ENCODE measurements at regions not wholly inside any gene's neighbourhood (a gene's known extent, or its start where the extent isn't known, plus 50 kb on each side); places are given as distances from the start of the nearest gene placed in this dataset.

GRCh38 chr7:109190766-109191398 lies 621.2 kb downstream of the DNAJB9 start:
- Histone ChIP-seq H3K4me2 (replicated peaks; ENCODE audit: extremely low read depth, low read length, poor library complexity, severe bottlenecking) (no peak overlapping the region), H3K79me2 (ENCODE audit: insufficient read depth, low read length) (no peaks in the 10 kb centered on the region), H3K27me3 (ENCODE audit: control insufficient read depth in 2 of 2, insufficient read depth in 2 of 2, low read length in 2 of 2) (no peaks in the 10 kb centered on the region), H3K9ac (ENCODE audit: insufficient read depth, low read length, poor library complexity, severe bottlenecking) (no peak overlapping the region), H3K4me1 (ENCODE audit: control insufficient read depth in 1 of 2, insufficient read depth in 2 of 2, low read length in 2 of 2) (no peaks in the 10 kb centered on the region), H3K27ac (ENCODE audit: low read depth in 1 of 2, low read length in 2 of 2) (no peak overlapping the region), H4K20me1 (ENCODE audit: insufficient read depth, low read length) (no peaks in the 10 kb centered on the region), H3K4me3 (replicated peaks in 1 of 3; ENCODE audit: low read depth in 2 of 3, low read length in 3 of 3) (no peak overlapping the region), H3K9me3 (replicated peaks in 1 of 2; ENCODE audit: control insufficient read depth in 1 of 2, insufficient read depth in 1 of 2, low read length in 2 of 2) (peaks cover 11 to 12% of the 10 kb centered on the region in 2 donors), H2AFZ (ENCODE audit: insufficient read depth, low read depth, low read length, poor library complexity, severe bottlenecking) (no peak overlapping the region), H3K36me3 (replicated peaks in 1 of 2; ENCODE audit: control insufficient read depth in 1 of 2, insufficient read depth in 2 of 2, low read length in 2 of 2) (no peaks in the 10 kb centered on the region)
- no peak for TF ChIP-seq CTCF (IDR thresholded peaks at IDR 0.05)
- Mint-ChIP-seq H3K4me1 (no peaks in the 10 kb centered on the region), H3K9me3 (peaks cover 0 to 7% (median 3%) of the 10 kb centered on the region in 7 donors), H3K36me3 (no peaks in the 10 kb centered on the region), H3K27me3 (ENCODE audit: low read depth in 3 of 3) (no peaks in the 10 kb centered on the region), H3K4me3 (no peak overlapping the region), H3K27ac (no peak overlapping the region)
- no CpG with 5 or more reads among the region's 2 CpGs for WGBS (ENCODE audit: insufficient coverage)
- intact Hi-C loops (cut with micrococcal nuclease) = no loop called here
- no peak for DNase-seq

- Histone ChIP-seq H3K36me3 (replicated peaks in 1 of 2; ENCODE audit: control insufficient read depth in 1 of 2, insufficient read depth in 2 of 2, low read length in 2 of 2) (no peaks in the 10 kb centered on the region), H3K9me3 (replicated peaks in 1 of 2; ENCODE audit: control insufficient read depth in 1 of 2, insufficient read depth in 1 of 2, low read length in 2 of 2) (peaks cover 3 to 19% of the 10 kb centered on the region in 2 donors), H3K27ac (ENCODE audit: low read depth in 1 of 2, low read length in 2 of 2) (no peak overlapping the region), H3K4me1 (ENCODE audit: control insufficient read depth in 1 of 2, insufficient read depth in 2 of 2, low read length in 2 of 2) (no peaks in the 10 kb centered on the region), H3K4me2 (replicated peaks; ENCODE audit: extremely low read depth, low read length, poor library complexity, severe bottlenecking) (no peak overlapping the region), H2AFZ (ENCODE audit: insufficient read depth, low read depth, low read length, poor library complexity, severe bottlenecking) (no peak overlapping the region), H4K20me1 (ENCODE audit: insufficient read depth, low read length) (no peaks in the 10 kb centered on the region), H3K27me3 (ENCODE audit: control insufficient read depth in 2 of 2, insufficient read depth in 2 of 2, low read length in 2 of 2) (no peaks in the 10 kb centered on the region), H3K4me3 (replicated peaks in 1 of 3; ENCODE audit: low read depth in 2 of 3, low read length in 3 of 3) (no peak overlapping the region), H3K9ac (ENCODE audit: insufficient read depth, low read length, poor library complexity, severe bottlenecking) (no peak overlapping the region), H3K79me2 (ENCODE audit: insufficient read depth, low read length) (no peaks in the 10 kb centered on the region)
- Mint-ChIP-seq H3K27me3 (ENCODE audit: low read depth in 3 of 3) (no peaks in the 10 kb centered on the region), H3K4me3 (no peak overlapping the region), H3K27ac (no peak overlapping the region), H3K9me3 (peaks cover 0 to 7% (median 5%) of the 10 kb centered on the region in 7 donors), H3K36me3 (no peaks in the 10 kb centered on the region), H3K4me1 (no peaks in the 10 kb centered on the region)
- intact Hi-C loops (cut with micrococcal nuclease) = no loop called here
- no peak for DNase-seq
- WGBS (ENCODE audit: insufficient coverage) = no CpG with 5 or more reads among the region's 2 CpGs
- TF ChIP-seq CTCF (IDR thresholded peaks at IDR 0.05) = no peak
Measured at GRCh38 chr7:109206196-109206595, 636.5 kb downstream of the DNAJB9 start.
